ENCODE measurements at regions not wholly inside any gene's neighbourhood (a gene's known extent, or its start where the extent isn't known, plus 50 kb on each side); places are given as distances from the start of the nearest gene placed in this dataset.

DNA sequence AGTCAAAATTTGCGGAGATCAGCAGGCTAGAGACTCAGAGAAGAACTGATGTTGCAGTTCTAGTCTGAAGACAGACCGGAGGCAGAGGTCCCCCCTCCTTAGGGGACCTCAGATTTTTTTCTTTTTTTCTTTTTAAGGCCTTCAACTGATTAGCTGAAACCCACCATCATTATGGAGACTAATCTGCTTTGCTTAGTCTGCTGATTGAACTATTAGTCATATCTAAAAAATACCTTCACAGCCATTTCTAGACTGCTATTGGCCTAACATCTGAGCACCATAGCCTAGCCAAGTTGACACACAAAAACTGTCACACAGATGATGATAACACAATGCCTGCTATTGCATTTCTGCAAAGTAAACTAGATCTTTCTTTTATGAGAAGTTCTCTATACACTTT is 141.1 kb upstream of the TNFAIP3 start:
- no peak for TF ChIP-seq CTCF (IDR thresholded peaks at IDR 0.05)
- no peak for TF ChIP-seq POLR2A (IDR thresholded peaks at IDR 0.05)
- TF ChIP-seq POLR2AphosphoS5 (IDR thresholded peaks at IDR 0.05), result no peak
- no peak for TF ChIP-seq EP300 (IDR thresholded peaks at IDR 0.05)

Measured in gastroesophageal sphincter (tissue), 3 donors.